Body of pancreas (tissue), 4 donors: ENCODE measurements at regions not wholly inside any gene's neighbourhood (a gene's known extent, or its start where the extent isn't known, plus 50 kb on each side); places are given as distances from the start of the nearest gene placed in this dataset.

Experiments
- POLR2A ChIP-seq, 3 donors: fragments of 450-650 bp; IDR thresholded peaks; one replicate each; pipeline ENCODE4 v1.6.1; 2016; ENCODE audit warnings: antibody characterized with exemption in 3 of 3, mild to moderate bottlenecking in 2 of 3
- TF ChIP-seq, protein P1 (sequence below), 7 experiments: fragments of 450-650 bp in 4 of 7; fragments of 200-600 bp in 3 of 7; sonication (generic) in 3 of 7; IDR thresholded peaks; one replicate each; pipeline ENCODE4 v1.5.1; 2016 to 2019; ENCODE audit warnings: antibody characterized with exemption in 7 of 7

GRCh38 chr4:125594056-125594602, 279.4 kb downstream of the FAT4 start:
- TF ChIP-seq, protein P1, sequence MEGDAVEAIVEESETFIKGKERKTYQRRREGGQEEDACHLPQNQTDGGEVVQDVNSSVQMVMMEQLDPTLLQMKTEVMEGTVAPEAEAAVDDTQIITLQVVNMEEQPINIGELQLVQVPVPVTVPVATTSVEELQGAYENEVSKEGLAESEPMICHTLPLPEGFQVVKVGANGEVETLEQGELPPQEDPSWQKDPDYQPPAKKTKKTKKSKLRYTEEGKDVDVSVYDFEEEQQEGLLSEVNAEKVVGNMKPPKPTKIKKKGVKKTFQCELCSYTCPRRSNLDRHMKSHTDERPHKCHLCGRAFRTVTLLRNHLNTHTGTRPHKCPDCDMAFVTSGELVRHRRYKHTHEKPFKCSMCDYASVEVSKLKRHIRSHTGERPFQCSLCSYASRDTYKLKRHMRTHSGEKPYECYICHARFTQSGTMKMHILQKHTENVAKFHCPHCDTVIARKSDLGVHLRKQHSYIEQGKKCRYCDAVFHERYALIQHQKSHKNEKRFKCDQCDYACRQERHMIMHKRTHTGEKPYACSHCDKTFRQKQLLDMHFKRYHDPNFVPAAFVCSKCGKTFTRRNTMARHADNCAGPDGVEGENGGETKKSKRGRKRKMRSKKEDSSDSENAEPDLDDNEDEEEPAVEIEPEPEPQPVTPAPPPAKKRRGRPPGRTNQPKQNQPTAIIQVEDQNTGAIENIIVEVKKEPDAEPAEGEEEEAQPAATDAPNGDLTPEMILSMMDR (IDR thresholded peaks at IDR 0.05): no peak
- TF ChIP-seq POLR2A (IDR thresholded peaks at IDR 0.05): no peak
